Fibroblast of skin of right quadriceps (primary cell): ENCODE measurements at regions not wholly inside any gene's neighbourhood (a gene's known extent, or its start where the extent isn't known, plus 50 kb on each side); places are given as distances from the start of the nearest gene placed in this dataset.
"Not testable (repeated sequence)": the region's sequence is repeated elsewhere in the genome, so short reads cannot be mapped to it uniquely, and the experiment has no call there.

Source experiments
- DNase-seq: peaks from one replicate; pipeline ENCODE4 v3.0.0-alpha.2; 2013

DNA sequence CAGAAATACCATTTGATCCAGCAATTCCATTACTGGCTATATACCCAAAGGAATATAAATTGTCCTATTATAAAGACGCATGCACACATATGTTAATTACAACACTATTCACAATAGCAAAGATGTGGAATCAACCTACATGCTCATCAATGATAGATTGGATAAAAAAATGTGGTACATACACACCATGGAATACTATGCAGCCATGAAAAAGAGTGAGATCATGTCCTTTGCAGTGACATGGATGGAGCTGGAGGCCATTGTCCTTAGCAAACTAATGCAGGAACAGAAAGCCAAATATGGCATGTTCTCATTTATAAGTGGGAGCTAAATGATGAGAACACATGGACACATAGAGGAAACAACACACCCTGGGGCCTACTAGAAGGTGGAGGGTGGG, 78.3 kb upstream of the EED start:
- DNase-seq, result not testable (repeated sequence)

- no peak for DNase-seq
Measured at GRCh38 chr11:86164106-86164505, 80.4 kb upstream of the EED start.

DNA sequence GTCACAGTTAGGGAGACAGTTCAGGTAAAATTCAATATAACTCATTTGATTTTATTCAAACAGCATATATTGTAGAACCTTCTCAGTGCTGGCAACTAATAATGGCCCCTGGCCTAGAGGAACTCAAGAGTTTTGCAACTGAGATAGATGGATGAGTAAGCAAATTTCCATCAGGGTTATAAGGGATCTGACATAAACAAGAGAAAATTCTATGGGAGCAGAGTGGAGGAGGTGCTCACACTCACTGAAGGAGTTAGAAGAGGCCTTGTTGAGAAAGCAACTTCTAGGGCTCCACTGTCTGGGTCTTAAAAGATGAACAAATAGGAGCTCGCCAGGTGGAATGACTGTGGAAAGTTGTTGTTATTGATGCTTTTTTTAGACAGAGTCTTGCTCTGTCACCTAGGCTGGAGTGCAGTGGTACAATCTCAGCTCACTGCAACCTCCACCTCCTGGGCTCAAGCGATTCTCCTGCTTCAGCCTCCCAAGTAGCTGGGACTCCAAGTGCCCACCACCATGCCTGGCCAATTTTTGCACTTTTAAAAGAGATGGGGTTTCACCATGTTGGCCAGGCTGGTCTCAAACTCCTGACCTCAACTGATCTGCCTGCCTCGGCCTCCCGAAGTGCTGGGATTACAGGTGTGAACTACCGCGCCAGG, 81.2 kb upstream of the EED start:
- peak; percentile 75 for DNase-seq

DNA sequence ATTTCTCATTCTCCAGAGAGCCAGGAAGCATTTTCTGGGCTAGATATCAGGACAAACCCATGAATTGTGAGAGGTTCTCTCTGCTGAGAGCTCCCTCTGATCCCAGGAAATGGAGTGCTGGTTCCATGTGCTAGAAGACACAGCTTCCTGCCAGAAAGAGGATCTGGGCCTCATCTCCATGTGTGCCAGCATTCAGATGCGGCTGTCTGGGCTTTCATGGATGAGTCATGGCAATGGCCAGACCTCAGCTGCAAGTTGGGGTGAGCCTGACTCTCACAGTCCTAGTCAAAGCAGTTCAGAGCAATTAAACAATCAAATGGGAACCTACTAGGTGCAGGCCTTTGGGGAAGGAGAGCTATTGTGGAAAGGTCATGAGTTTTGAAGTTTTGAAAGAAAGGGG, 82.3 kb upstream of the EED start:
- peak; percentile 86 for DNase-seq

DNA sequence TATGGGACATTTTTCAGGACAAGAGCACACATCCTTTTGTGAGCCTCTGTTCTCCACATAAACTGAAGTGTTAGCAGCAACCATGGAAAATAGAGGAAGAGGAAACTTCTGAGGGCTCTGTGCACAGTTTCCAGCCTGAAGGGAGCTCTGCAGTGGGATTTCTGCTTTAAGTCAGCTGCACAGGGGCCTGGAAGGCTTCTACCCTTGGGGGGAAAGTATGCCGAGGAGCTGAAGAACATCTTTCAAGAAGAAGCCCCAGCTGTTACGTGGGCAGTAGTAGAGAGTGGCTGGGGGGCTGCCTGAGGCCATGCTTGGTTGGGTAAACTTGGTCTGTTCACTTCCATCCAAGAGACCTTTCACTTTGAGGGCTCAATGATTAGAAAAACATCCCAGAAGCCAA, 82.7 kb upstream of the EED start:
- no peak for DNase-seq

- no peak for DNase-seq
Measured at GRCh38 chr11:86161336-86161735, 83.2 kb upstream of the EED start.

GRCh38 chr11:86160541-86161149, 83.9 kb upstream of the EED start:
- DNase-seq, result peak; percentile 39

DNA sequence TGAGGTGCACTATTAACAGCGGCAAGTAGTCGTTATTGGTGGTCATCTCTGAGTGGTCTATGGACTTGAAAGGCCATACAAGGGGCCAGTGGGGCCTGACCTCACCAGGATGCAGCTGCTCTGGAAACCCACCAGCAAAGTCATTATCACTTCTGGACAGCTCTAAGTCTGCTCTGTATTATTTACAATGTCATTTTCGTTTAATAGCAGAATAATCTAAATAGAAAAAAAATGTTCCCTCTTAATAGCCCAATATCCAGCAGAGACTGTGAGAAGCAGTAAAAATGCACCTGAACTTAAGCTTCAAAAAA, 85.0 kb upstream of the EED start:
- no peak for DNase-seq

- no peak for DNase-seq
Measured at GRCh38 chr11:86158704-86159580, 85.6 kb upstream of the EED start.

- DNase-seq, result no peak
Measured at GRCh38 chr11:86157797-86158378, 86.7 kb upstream of the EED start.

DNA sequence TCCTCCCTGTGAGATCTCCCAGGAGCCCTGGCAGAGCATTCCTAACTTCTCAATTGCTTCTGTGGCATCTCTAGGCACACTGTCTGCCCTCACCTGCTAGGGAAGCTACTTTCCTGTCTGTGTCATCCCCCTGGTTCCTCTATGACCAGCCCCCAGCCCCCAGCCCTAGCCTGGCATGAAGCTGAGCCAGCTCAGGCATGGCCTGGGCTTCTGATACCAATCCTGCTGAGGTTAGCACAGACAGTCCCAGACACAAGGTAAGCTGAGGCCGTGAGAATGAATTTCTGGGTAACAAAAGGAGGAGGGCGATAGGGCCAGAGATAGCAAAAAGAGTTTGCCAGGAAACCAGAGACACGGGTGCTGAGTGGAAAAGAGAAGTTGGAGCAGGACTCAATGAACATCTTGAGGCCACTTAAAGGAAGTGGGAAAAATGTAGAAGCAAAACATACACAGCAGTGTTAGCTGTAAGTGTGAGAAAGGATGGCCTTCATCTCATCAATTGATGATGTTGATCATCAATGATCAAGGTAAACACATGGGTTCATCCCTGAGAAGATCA, 87.6 kb upstream of the PICALM start:
- DNase-seq, result no peak

GRCh38 chr11:86155200-86155844, 86.4 kb upstream of the PICALM start:
- no peak for DNase-seq

- DNase-seq, result no peak
Measured at GRCh38 chr11:86153439-86153838, 84.6 kb upstream of the PICALM start.

DNA sequence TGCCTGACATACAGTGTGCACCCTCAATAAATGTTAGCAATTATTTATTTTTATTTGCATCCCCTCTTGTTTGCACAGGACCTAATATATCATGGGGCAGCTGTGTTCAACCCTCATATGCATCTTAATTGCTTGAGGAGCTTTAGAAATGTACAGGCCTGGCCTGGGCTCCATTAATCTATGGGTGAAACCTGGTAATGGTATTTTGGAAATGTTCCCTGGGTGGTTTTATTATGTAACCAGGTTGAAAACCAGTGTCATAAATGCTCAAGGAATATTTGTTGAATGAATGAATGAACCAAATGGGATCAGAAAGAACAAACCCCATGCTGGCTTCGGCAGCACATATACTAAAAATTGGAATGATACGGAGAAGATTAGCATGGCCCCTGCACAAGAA, 84.0 kb upstream of the PICALM start:
- DNase-seq, result no peak

DNA sequence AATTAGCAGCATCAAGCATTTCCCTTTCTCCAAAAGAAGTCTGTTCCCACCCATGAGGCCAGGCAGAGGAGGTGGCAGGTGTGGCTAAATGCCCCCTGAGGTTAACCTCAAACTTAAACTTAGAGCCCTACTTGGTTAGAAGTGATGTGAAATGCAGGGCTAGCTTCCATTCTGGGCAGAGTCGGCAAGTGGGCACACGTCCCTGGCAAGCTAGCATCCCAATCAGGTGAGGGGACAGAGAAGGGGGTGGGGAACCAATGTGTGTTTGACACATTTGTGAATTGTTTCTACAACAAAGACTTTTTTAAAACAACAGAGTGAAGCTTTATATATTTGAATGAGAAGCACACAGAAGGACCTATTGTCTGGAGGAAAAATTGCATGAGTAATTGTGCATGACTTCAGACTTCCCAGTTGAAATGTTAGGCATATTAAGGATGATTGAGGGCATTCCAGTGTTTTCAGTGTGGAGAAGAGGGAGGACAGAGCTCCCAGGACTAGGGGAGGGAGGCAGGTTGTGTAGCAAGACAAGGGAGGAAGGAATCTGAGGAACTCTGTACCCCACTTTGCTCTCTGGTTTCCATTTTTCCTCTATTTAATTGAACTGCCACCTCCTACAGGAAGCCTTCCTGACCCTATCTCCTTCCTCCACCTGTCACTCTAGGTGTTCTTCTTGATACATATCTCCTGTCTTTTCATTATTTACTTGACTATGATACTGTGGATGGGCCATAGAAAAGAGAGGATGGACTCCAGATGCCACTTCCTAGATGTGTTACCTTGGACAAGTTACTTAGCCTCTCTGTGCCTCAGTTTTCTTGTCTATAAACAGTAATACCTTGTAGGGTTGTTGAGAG, 83.3 kb upstream of the PICALM start:
- peak; percentile 65 for DNase-seq

- DNase-seq, result peak; percentile 29
Measured at GRCh38 chr11:86151174-86152005, 82.5 kb upstream of the PICALM start.

DNA sequence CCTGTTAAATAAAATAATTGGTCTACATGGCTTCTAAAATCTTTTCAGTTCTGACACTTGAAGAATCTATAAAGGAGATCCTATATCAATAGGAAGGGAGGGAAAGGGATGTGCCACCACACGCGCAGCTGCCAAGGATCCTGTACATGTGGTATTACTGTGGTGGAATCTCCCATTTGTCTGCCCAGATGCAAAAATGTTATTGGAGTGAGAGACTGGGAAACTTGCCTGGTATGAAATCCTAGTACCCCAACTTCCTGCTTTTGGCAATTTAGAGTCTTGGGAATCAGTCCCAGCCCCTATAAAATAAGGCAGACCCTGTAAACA, 81.9 kb upstream of the PICALM start:
- peak; percentile 13 for DNase-seq

GRCh38 chr11:86149792-86150191, 80.9 kb upstream of the PICALM start:
- no peak for DNase-seq

DNA sequence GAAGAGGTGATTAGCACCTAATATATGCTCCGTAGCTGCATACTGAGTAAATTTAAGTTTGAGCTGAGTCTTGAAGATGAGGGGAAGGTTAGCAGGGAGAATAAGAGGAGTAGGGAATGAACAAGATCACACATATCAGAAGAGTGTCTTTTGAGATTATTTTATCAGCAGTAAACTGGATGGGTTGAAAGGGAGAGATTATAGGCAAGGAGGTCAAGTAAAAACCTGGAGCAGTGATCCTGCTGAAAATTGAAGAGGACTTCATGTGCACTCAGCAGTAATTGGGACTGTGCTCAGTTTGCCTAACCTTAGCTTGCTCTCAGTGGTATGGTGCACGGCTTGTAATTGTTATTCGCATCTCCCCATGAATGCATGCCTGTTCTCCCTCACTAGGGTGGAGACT, 79.5 kb upstream of the PICALM start:
- DNase-seq, result no peak

DNA sequence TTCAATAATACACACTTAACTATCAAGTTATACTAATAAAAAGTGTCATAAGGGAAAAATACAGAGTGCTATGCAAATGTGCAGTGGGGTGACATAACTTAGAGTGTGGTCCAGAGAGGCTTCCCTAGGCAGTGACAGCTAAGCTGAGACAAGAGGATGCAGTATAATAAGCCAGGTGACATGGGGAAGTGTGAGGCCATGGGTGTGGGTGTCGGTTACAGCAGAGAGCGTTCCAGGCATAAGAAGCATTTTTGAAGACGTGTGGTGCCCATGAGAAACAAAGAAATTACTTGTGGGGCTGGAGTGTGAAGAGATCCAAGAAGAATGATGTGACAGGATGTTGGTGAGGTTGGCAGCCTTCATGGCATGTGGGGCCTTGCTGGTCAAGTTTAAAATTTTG, 78.1 kb upstream of the PICALM start:
- no peak for DNase-seq

DNA sequence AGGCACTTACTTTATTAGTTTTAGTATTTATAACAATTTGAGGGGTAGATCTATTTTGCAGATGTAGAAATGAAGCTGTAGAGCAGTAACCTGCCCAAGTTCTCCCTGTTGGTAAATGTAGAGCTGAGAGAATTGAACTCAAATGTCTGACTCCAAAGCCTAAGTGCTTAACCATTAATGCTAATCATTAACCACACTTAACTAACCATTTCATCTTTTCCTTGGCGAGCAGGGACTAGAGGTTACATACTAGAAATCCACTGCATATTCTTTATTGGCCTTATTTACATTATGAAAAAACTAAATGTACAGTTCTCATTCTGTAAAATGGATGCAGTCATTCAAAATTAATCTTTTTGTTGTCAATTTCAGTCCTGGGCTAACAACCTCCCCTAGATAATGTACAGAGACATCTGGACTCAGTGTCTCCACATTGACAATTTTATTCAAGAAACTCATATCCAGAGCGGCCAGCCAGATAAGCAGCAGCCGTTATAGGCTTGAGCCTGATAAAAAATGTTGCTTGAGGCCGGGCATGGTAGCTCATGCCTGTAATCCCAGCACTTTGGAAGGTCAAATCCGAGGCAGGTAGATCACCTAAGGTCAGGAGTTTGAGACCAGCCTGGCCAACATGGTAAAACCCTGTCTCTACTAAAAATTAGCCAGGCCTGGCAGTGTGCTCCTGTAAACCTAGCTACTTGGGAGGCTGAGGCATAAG, 76.7 kb upstream of the PICALM start:
- DNase-seq, result no peak
